Stomach (tissue), 4 donors: ENCODE measurements at regions not wholly inside any gene's neighbourhood (a gene's known extent, or its start where the extent isn't known, plus 50 kb on each side); places are given as distances from the start of the nearest gene placed in this dataset.

ENCODE experiments used
- CTCF ChIP-seq, 7 experiments: fragments of 450-650 bp in 4 of 7; fragments of 200-600 bp in 3 of 7; sonication (generic) in 3 of 7; IDR thresholded peaks; one replicate each; pipeline ENCODE4 v1.5.1; 2016 to 2019; ENCODE audit warnings: antibody characterized with exemption in 7 of 7, control low read depth in 2 of 7, mild to moderate bottlenecking in 1 of 7
- POLR2A ChIP-seq, 4 donors: fragments of 450-650 bp; IDR thresholded peaks; one replicate each; pipeline ENCODE4 v1.6.1; 2016; ENCODE audit warnings: antibody characterized with exemption in 4 of 4, control low read depth in 2 of 4, mild to moderate bottlenecking in 1 of 4, moderate library complexity in 1 of 4

GRCh38 chr3:107897471-107898061, 193.3 kb downstream of the CD47 start:
- TF ChIP-seq CTCF (IDR thresholded peaks at IDR 0.05): no peak
- TF ChIP-seq POLR2A (IDR thresholded peaks at IDR 0.05): no peak
